ENCODE measurements at regions not wholly inside any gene's neighbourhood (a gene's known extent, or its start where the extent isn't known, plus 50 kb on each side); places are given as distances from the start of the nearest gene placed in this dataset.

DNA sequence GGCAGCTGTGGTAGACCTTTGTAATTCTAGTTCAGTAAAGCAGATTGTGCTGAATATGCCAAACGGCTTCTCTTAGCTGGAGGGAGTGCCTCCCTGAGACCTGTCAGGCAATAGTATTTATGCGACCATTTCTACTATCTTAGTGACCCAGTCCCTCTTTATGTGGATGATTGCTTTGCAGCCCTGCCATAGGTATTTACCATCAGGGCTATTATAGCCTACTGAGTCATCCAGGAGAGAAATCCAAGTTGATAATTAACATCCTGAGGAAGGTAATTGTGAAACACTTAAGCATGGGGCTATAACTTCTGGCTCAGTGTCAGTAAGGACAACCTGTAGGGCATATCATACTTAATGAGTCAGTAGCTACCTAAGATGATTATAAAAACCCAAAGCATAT is 103.9 kb upstream of the MAOA start:
- TF ChIP-seq, protein P1, sequence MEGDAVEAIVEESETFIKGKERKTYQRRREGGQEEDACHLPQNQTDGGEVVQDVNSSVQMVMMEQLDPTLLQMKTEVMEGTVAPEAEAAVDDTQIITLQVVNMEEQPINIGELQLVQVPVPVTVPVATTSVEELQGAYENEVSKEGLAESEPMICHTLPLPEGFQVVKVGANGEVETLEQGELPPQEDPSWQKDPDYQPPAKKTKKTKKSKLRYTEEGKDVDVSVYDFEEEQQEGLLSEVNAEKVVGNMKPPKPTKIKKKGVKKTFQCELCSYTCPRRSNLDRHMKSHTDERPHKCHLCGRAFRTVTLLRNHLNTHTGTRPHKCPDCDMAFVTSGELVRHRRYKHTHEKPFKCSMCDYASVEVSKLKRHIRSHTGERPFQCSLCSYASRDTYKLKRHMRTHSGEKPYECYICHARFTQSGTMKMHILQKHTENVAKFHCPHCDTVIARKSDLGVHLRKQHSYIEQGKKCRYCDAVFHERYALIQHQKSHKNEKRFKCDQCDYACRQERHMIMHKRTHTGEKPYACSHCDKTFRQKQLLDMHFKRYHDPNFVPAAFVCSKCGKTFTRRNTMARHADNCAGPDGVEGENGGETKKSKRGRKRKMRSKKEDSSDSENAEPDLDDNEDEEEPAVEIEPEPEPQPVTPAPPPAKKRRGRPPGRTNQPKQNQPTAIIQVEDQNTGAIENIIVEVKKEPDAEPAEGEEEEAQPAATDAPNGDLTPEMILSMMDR (IDR thresholded peaks at IDR 0.05; ENCODE audit: borderline replicate concordance, insufficient read depth, low read depth, low read length): no peak
- H3K4me3 ChIP-seq (ENCODE audit: low read depth, low read length): no peak overlapping the region

DNA sequence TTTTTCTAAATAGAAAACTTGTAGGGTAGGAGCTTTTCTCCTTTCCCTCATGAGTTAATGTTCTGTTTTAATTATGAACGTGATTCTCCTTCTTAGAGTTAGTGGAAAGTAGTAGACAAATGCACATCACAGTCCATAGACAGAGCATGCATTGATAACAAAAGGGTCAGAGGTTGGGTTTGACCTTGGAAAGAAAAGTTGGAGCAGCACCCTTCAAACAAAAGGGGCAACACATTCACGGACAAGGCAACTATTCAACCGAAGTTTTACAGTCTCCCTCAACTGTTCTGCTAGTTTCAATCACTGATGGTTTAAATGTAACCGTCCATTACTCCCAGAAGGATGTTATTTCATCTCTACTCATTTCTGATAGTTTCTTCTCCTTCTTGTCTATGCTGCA is 103.4 kb upstream of the MAOA start:
- TF ChIP-seq, protein P1 (IDR thresholded peaks at IDR 0.05; ENCODE audit: borderline replicate concordance, insufficient read depth, low read depth, low read length): no peak
- no peak overlapping the region for H3K4me3 ChIP-seq (ENCODE audit: low read depth, low read length)

DNA sequence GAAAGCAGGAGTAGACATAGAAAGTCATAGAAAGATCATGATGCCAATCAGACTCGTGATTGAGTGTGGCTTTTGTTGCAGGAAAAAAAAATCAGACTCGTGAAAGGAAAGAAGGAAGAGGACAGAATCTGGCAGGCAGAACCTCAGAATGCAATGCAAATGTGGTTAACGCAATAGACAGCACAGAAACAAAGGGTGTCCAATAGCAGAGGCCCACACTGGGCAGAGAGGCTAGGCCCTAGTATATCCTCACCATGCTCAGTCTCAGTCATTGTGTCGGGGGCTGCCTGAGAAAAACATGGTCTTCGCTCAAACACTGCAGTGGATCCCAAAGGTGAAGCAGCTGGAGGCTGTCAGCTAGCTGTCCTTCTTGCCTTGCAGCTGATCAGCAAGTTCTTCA is 102.8 kb upstream of the MAOA start:
- TF ChIP-seq, protein P1 (IDR thresholded peaks at IDR 0.05; ENCODE audit: borderline replicate concordance, insufficient read depth, low read depth, low read length): no peak
- no peak overlapping the region for H3K4me3 ChIP-seq (ENCODE audit: low read depth, low read length)

DNA sequence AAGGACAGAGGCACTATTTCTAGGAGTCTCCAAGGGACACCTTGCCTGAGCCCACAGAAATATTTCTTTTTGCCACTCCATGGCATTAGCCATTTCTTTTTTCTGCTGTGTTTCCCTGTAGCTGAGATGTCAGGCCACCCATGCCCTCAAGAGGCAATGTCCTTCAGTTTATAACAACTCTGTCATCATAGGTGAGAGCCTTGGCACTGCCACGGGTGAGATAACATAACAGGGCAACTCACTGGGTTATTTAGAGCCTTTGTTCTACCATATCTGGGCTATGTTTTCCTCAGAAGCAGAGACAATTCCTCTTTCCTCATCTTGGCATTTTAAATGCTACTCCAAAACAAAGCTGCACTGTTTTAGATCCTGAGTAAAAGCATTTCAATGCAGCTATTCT is 99.9 kb upstream of the MAOA start:
- no peak overlapping the region for H3K4me3 ChIP-seq (ENCODE audit: low read depth, low read length)
- TF ChIP-seq, protein P1 (IDR thresholded peaks at IDR 0.05; ENCODE audit: borderline replicate concordance, insufficient read depth, low read depth, low read length): no peak

DNA sequence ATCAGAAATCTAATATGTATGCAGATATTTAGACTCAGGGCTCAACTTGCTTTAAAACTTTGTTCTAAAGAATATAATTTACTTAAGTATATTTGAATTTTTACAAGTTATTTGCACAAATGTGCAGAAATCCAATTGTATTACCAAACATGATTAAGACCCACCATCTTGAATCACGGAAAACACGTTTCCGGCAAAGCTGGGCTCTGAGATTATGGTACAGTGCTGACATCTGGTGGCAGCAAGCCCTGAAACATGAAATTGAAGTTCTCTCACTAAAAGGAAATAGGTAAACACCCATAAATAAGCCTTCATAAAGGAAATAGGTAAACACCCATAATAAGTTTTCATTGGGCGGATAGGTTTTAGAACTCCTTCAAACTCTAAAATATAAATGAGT is 98.3 kb upstream of the MAOA start:
- no peak overlapping the region for H3K4me3 ChIP-seq (ENCODE audit: low read depth, low read length)
- TF ChIP-seq, protein P1 (IDR thresholded peaks at IDR 0.05; ENCODE audit: borderline replicate concordance, insufficient read depth, low read depth, low read length): peak; percentile 57; the same call in 1 of the 2 replicates

DNA sequence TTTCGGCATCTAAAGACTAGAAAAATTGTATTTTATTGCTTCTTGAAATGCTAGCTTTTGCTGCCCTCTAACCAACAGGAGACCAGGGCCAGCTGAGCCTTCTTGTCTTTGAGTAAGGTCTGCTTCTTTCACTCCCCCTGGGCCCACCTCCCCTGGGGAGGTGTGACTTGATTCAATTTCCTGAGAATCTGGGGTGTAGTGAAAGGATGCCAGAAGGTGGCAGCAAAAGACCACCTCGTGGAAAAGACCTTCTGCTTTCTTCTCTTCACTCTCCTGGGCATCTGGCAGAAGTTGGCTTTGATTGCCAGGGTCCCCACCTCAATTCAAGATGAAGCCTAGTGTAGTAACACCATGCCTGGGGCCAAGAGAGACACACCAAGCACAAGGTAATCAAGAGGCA is 96.5 kb upstream of the MAOA start:
- TF ChIP-seq, protein P1 (IDR thresholded peaks at IDR 0.05; ENCODE audit: borderline replicate concordance, insufficient read depth, low read depth, low read length): 0 out of 2 replicates have a peak, but pooled peaks have one; percentile 28
- H3K4me3 ChIP-seq (ENCODE audit: low read depth, low read length): no peak overlapping the region

DNA sequence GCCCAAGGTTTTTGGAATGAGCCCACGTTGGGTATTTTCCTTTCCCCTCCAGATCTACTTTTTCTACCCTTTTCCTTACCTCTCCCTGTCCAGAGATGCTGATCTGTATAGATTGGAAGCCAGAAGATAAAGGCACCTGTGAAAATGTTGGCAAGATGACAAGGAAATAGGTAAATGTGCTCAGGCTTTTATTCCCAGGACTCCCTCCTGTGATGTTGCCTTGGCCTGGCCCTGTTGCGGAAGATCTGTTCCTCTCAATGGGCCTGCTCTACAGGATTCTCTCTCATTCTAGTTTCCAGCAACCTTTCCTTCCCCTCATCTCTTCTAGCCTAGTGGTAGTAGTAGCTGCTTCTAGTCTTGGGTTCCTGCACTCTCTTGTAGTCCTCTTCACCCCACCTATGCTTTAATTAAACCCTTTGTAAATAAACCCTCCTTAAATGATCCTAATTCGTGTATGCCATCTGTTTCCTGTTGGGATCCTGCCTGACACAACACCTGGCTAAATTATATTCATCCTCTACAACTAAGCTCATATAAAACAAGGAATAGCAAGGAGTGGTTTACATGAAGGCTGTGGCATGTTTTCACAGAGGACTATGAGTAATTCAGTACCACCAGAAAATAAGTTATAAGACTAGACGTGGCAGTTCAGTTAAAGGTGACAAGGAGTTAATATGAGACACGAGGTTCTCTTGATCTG is 95.7 kb upstream of the MAOA start:
- TF ChIP-seq, protein P1 (IDR thresholded peaks at IDR 0.05; ENCODE audit: borderline replicate concordance, insufficient read depth, low read depth, low read length): no peak
- H3K4me3 ChIP-seq (ENCODE audit: low read depth, low read length): no peak overlapping the region
